Neural crest cell (in vitro differentiated cells): ENCODE measurements at regions not wholly inside any gene's neighbourhood (a gene's known extent, or its start where the extent isn't known, plus 50 kb on each side); places are given as distances from the start of the nearest gene placed in this dataset.

Experiments
- DNase-seq: peaks from one replicate; pipeline ENCODE4 v3.0.0; 2021; ENCODE audit warnings: low read depth, mixed read lengths, low spot score
- H3K27ac Mint-ChIP-seq: one replicate; pipeline ENCODE4 v1.8.0; 2021; ENCODE audit warnings: mild to moderate bottlenecking, mixed read lengths; ENCODE audit not compliant: unreplicated experiment
- H3K27me3 Mint-ChIP-seq: 2 replicates; pipeline ENCODE4 v1.8.0; 2021; ENCODE audit warnings: low read depth, mild to moderate bottlenecking, mixed read lengths
- H3K36me3 Mint-ChIP-seq: 2 replicates; pipeline ENCODE4 v1.8.0; 2021; ENCODE audit warnings: low read depth, mild to moderate bottlenecking, mixed read lengths
- H3K4me1 Mint-ChIP-seq: 2 replicates; pipeline ENCODE4 v1.8.0; 2021; ENCODE audit warnings: mixed read lengths
- H3K4me3 Mint-ChIP-seq: one replicate; pipeline ENCODE4 v1.8.0; 2021; ENCODE audit warnings: mild to moderate bottlenecking, mixed read lengths
- H3K9me3 Mint-ChIP-seq: 2 replicates; pipeline ENCODE4 v1.8.0; 2021; ENCODE audit warnings: mixed read lengths
- CTCF ChIP-seq: fragments of 200-600 bp; sonication (generic); conservative IDR thresholded peaks from 2 replicates; pipeline ENCODE4 v1.5.0; 2021; ENCODE audit warnings: antibody characterized with exemption, mild to moderate bottlenecking

GRCh38 chr3:79886204-79886603, 118.4 kb upstream of the ROBO1 start:
- H3K4me1 Mint-ChIP-seq: peaks cover 5% of the 10 kb centered on the region
- TF ChIP-seq CTCF: no peak
- no peak for DNase-seq
- H3K9me3 Mint-ChIP-seq: no peaks in the 10 kb centered on the region
- H3K27me3 Mint-ChIP-seq: no peaks in the 10 kb centered on the region
- no peak overlapping the region for H3K4me3 Mint-ChIP-seq
- H3K36me3 Mint-ChIP-seq: no peaks in the 10 kb centered on the region
- H3K27ac Mint-ChIP-seq: no peak overlapping the region

DNA sequence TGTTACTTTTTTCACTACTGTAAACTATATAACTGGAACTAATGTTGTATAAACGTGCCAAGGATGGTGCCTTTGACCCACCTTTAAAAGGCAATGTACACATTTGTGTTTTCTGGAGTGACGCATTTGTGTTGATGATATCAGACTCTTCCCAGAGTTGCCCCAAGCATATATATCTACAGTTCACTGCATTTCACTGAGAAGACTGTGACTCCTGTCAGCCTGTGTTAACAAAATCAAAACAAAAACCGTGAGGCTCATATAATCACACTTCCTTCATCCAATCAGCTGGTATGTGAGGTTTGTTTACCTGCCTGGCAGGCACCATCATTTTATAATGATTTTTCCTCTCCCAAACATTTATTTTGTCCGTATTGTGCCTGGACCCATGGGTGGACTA, 117.6 kb upstream of the ROBO1 start:
- no peak for TF ChIP-seq CTCF
- H3K9me3 Mint-ChIP-seq: no peaks in the 10 kb centered on the region

DNA sequence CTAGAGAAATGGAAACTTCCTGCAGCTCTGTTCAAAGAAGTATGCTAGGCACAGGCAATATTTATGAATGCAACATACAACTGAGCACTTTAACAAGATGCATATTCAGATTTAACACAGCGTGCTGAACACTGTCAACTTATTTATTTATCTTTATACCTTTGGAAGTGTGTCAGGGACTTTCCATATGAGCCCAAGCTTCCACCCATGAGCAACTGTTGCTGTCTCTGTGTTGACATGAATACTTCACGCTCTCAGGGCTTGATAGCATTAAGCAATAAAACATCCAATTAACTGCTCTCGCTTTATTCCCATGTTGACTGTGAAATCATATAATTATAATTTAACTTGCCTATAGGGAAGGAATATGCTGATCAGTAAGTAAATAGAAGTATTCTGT, 116.6 kb upstream of the ROBO1 start:
- no peaks in the 10 kb centered on the region for H3K9me3 Mint-ChIP-seq
- peaks cover 5% of the 10 kb centered on the region for H3K4me1 Mint-ChIP-seq
- no peaks in the 10 kb centered on the region for H3K27me3 Mint-ChIP-seq
- TF ChIP-seq CTCF: no peak
- DNase-seq: no peak
- no peak overlapping the region for H3K27ac Mint-ChIP-seq
- no peaks in the 10 kb centered on the region for H3K36me3 Mint-ChIP-seq
- no peak overlapping the region for H3K4me3 Mint-ChIP-seq

More for the DNA sequence above, 117.6 kb upstream of the ROBO1 start:
- H3K27ac Mint-ChIP-seq: no peak overlapping the region
- H3K4me1 Mint-ChIP-seq: peaks cover 5% of the 10 kb centered on the region
- H3K36me3 Mint-ChIP-seq: no peaks in the 10 kb centered on the region
- H3K4me3 Mint-ChIP-seq: no peak overlapping the region
- no peaks in the 10 kb centered on the region for H3K27me3 Mint-ChIP-seq
- DNase-seq: no peak

DNA sequence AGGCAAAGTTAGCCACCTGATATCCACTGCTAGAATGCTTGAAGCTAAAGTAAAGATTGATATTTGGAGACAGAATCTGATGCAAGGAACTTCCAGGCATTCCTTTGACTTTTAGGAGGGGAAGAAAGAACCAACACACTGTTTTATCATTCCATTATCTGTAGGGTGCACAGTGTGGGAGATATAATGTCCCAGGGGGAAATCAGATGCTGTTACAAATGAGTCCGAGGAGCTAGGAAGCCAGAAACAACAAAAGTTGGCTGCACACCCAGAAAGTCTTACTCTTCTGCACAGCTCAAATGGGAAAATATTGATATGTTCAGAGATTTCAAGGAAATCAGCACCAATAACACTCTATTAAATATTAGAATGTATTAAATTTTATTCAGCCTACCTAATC, 113.6 kb upstream of the ROBO1 start:
- H3K9me3 Mint-ChIP-seq: no peaks in the 10 kb centered on the region
- DNase-seq: no peak
- no peak for TF ChIP-seq CTCF
- no peak overlapping the region for H3K27ac Mint-ChIP-seq
- H3K36me3 Mint-ChIP-seq: no peaks in the 10 kb centered on the region
- no peaks in the 10 kb centered on the region for H3K27me3 Mint-ChIP-seq
- no peak overlapping the region for H3K4me3 Mint-ChIP-seq
- peaks cover 5% of the 10 kb centered on the region for H3K4me1 Mint-ChIP-seq

DNA sequence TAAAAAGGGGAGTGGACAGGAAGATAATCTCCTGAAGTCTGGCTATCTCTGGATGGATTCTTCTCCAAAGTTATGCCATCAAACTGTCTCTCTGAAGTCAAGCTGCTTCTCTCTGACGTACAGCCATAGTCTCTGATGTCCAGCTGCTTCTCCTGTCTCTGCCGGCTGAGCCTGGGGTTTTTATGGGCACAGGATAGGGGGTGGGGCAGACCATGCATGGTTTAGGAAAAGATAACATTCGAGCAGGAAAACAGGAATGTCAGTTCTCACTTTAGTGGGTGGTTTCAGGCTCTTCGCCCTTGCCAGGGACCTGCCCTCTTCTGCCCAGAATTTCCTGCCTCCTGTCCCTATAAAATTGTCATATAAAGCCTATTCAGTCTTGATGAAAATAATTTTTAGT, 110.9 kb upstream of the ROBO1 start:
- Mint-ChIP-seq H3K36me3 (no peaks in the 10 kb centered on the region), H3K4me3 (no peak overlapping the region), H3K27me3 (no peaks in the 10 kb centered on the region), H3K9me3 (no peaks in the 10 kb centered on the region), H3K27ac (no peak overlapping the region), H3K4me1 (no peaks in the 10 kb centered on the region)
- no peak for DNase-seq
- no peak for TF ChIP-seq CTCF

GRCh38 chr3:79874646-79875045, 106.8 kb upstream of the ROBO1 start:
- Mint-ChIP-seq H3K27me3 (no peaks in the 10 kb centered on the region), H3K9me3 (no peaks in the 10 kb centered on the region), H3K4me1 (no peaks in the 10 kb centered on the region), H3K27ac (no peak overlapping the region), H3K36me3 (no peaks in the 10 kb centered on the region), H3K4me3 (no peak overlapping the region)
- no peak for DNase-seq
- no peak for TF ChIP-seq CTCF
